Islet precursor cell (in vitro differentiated cells): ENCODE measurements at regions not wholly inside any gene's neighbourhood (a gene's known extent, or its start where the extent isn't known, plus 50 kb on each side); places are given as distances from the start of the nearest gene placed in this dataset.
"Not testable (repeated sequence)": the region's sequence is repeated elsewhere in the genome, so short reads cannot be mapped to it uniquely, and the experiment has no call there.

Experiments used
- DNase-seq: peaks from one replicate; pipeline ENCODE4 v3.0.0-alpha.2; 2018

DNA sequence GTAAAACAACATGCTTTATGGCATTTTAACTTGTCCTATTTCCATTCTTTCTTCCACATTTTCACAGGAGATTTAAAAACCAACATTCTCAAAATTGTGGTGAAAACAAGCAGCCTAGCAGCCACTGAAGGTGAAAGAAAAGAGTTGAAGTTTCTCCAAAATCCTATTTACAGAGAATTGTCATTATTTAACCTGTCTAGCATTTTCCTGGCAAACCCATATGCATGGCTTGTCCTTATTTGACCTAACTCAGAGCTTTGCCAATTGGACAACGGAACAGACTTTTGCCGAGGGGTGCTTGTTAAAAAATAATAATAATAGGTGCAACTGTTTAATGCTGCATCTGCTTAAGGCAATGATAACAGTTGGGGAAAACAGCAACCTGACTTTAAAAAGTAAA, 80.4 kb upstream of the PCSK5 start:
- no peak for DNase-seq

GRCh38 chr9:75811692-75812091, 78.8 kb upstream of the PCSK5 start:
- DNase-seq = no peak

DNA sequence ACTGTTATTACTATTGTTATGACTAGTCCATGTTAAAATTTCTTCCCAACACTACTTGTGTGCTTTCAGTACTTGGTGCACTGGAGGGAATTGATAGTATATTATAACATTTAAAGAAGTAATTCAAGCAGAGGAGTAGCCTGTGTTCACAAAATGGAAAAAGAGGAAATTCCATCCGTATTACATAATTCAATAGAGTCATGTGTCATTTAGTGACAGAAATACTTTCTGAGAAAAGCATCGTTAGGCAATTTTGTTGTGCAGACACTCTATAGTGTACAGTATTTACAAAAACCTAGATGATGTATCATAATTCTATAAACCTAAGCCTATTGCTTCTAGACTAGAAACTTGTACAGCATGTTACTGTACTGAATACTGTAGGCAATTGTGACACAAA, 78.3 kb upstream of the PCSK5 start:
- no peak for DNase-seq

DNA sequence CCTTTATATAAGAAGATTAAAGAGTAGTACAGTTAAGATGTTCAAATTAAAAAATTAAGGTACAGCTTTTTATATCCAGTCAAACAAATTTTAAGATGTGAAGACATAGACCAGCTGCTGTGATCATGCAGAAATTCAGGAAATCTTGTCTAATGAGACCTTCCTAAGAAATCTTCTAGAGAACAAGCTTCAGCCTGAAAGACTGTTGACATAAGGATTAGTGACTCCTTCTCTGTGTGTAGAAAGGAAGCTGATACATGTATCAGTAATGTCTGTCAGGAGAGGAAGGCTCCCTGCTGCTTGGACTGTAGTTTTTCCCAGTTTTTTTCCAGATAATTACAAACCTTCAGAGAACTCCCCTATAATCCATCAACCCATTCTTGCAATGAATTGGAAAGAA, 75.8 kb upstream of the PCSK5 start:
- no peak for DNase-seq

DNA sequence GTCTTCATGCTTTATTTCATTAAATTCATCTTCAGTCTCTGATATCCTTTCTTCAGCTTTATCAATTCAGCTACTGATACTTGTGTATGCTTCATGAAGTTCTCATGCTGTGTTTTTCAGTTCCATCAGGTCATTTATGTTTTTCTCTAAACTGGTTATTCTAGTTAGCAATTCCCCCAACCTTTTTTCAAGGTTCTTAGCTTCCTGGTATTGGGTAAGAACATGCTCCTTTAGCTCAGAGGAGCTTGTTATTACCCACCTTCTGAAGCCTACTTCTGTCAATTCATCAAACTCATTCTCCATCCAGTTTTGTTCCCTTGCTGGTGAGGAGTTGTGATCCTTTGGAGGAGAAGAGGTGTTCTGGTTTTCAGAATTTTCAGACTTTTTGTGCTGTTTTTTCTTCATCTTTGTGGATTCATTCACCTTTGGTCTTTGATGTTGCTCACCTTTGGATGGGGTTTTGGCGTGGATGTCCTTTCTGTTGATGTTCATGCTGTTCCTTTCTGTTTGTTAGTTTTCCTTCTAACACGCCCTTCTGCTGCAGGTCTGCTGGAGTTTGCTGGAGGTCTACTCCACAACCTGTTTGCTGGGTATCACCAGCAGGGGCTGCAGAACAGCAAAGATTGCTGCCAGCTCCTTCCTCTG, 69.9 kb upstream of the PCSK5 start:
- DNase-seq = not testable (repeated sequence)

- DNase-seq = no peak
These were observed 67.3 kb upstream of the PCSK5 start for GRCh38 chr9:75823151-75823550.

- no peak for DNase-seq
These were observed 65.5 kb upstream of the PCSK5 start for GRCh38 chr9:75824816-75825568.

DNA sequence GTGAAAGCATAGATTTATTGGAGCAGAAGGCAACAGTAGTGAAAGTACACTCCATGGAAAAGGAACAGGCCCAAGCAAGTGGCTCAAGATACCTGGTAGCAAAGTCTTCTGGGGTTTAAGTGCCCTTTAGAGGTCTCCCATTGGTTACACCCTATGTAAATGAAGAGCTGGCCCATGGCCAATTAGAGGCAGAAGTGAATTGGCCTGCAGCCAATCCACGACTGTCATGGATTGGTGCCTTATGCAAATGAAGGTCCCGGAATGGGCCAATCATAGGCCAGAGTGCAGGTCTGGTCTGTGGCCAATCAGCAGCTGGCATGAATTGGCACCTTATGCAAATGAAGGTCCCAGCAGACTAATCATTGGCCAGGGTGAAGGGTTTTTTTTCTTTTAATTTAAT, 64.2 kb upstream of the PCSK5 start:
- no peak for DNase-seq

GRCh38 chr9:75830303-75830702, 60.2 kb upstream of the PCSK5 start:
- DNase-seq = no peak

- DNase-seq = no peak
These were observed 56.7 kb upstream of the PCSK5 start for GRCh38 chr9:75833778-75834177.

GRCh38 chr9:75834878-75835277, 55.6 kb upstream of the PCSK5 start:
- no peak for DNase-seq
